ENCODE measurements at regions not wholly inside any gene's neighbourhood (a gene's known extent, or its start where the extent isn't known, plus 50 kb on each side); places are given as distances from the start of the nearest gene placed in this dataset.

- no peak for TF ChIP-seq CTCF (conservative IDR thresholded peaks at IDR 0.05 in 1 of 2, IDR thresholded peaks at IDR 0.05 in 1 of 2; ENCODE audit: low read depth in 1 of 2, low read length in 2 of 2)
- TF ChIP-seq EZH2 (IDR thresholded peaks at IDR 0.05; ENCODE audit: low read length, missing control alignments) = no peak
Measured at GRCh38 chr2:155391613-155392130, 693.2 kb downstream of the KCNJ3 start.

All from fibroblast of lung (primary cell).